GM06990 (cell line): ENCODE measurements at regions not wholly inside any gene's neighbourhood (a gene's known extent, or its start where the extent isn't known, plus 50 kb on each side); places are given as distances from the start of the nearest gene placed in this dataset.

Experiments
- DNase-seq: peaks from one replicate; pipeline ENCODE4 v3.0.0-alpha.2; 2011; ENCODE audit not compliant: insufficient read length; ENCODE audit errors: extremely low read depth
- H3K27me3 ChIP-seq: replicated peaks from 2 replicates; pipeline ENCODE4 v1.6.0; 2011; ENCODE audit warnings: low read length; ENCODE audit not compliant: control insufficient read depth, insufficient read depth
- H3K36me3 ChIP-seq: 2 replicates; pipeline ENCODE4 v1.5.1; 2011; ENCODE audit warnings: low read length; ENCODE audit not compliant: control insufficient read depth, insufficient read depth
- H3K4me3 ChIP-seq: replicated peaks from 2 replicates; pipeline ENCODE4 v1.5.1; 2011; ENCODE audit warnings: low read depth, mild to moderate bottlenecking, control low read depth, low read length
- TF ChIP-seq, protein P1 (sequence below): IDR thresholded peaks from 2 replicates; pipeline ENCODE4 v1.5.1; 2011; ENCODE audit warnings: low read length, control low read depth, mild to moderate bottlenecking, inconsistent platforms; ENCODE audit not compliant: insufficient read depth, poor library complexity, severe bottlenecking

GRCh38 chr4:14837860-14838259 is 164.4 kb upstream of the CPEB2 start:
- DNase-seq = no peak
- Histone ChIP-seq H3K36me3 (no peaks in the 10 kb centered on the region), H3K4me3 (no peak overlapping the region), H3K27me3 (no peaks in the 10 kb centered on the region)
- TF ChIP-seq, protein P1, sequence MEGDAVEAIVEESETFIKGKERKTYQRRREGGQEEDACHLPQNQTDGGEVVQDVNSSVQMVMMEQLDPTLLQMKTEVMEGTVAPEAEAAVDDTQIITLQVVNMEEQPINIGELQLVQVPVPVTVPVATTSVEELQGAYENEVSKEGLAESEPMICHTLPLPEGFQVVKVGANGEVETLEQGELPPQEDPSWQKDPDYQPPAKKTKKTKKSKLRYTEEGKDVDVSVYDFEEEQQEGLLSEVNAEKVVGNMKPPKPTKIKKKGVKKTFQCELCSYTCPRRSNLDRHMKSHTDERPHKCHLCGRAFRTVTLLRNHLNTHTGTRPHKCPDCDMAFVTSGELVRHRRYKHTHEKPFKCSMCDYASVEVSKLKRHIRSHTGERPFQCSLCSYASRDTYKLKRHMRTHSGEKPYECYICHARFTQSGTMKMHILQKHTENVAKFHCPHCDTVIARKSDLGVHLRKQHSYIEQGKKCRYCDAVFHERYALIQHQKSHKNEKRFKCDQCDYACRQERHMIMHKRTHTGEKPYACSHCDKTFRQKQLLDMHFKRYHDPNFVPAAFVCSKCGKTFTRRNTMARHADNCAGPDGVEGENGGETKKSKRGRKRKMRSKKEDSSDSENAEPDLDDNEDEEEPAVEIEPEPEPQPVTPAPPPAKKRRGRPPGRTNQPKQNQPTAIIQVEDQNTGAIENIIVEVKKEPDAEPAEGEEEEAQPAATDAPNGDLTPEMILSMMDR = peak; percentile 37

DNA sequence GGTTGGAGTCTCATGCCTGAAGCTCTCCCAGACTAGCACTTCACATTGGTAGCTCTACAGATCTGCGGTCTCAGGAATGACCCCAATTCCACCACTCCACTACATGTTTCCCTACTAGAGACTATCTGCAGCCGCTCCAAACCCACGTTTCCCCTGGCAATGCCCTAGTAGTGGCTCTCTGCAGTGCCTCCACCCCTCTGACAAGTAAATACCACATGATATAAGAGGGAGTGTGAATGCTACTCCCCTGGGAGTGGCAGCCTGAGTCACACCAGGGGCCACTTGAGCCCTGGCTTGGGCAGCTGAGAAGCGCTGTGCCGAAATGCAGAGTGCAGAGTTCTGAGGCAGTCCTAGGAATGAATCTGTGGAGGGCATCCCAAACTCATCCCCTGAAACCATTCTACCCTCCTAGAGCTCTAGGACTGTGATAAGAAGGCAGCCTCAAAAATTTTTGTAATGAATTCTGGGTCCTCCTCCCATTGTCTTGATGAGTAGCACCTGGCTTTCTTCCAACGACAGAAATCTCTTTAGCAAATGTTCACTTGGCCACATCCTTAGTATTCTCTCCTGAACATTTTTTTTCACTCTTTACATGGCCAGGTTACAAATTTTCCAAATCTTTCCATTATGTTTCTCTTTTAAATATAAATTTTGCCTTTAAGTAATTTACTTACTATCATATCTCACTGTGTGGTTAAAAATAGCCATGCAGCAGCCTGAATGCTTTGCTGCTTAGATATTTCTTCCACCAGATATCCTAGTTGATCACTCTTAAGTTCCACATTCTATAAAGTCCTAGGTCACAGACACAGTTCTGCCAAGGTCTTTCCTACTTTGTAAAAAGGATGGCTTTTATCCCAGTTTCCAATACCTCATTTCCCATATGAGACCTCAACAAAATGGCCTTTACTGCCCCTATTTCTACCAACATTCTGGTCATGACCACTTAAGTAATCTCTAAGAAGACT is 160.2 kb upstream of the CPEB2 start:
- H3K27me3 ChIP-seq = no peaks in the 10 kb centered on the region
- TF ChIP-seq, protein P1 = no peak
- no peak for DNase-seq

GRCh38 chr4:14842964-14843630 is 159.2 kb upstream of the CPEB2 start:
- TF ChIP-seq, protein P1 = no peak
- DNase-seq = no peak
- Histone ChIP-seq H3K4me3 (no peak overlapping the region), H3K27me3 (no peaks in the 10 kb centered on the region), H3K36me3 (no peaks in the 10 kb centered on the region)

More for the DNA sequence above, 160.2 kb upstream of the CPEB2 start:
- Histone ChIP-seq H3K36me3 (no peaks in the 10 kb centered on the region), H3K4me3 (no peak overlapping the region)

GRCh38 chr4:14844061-14844460 is 158.2 kb upstream of the CPEB2 start:
- TF ChIP-seq, protein P1 = no peak
- H3K27me3 ChIP-seq = no peaks in the 10 kb centered on the region
- H3K36me3 ChIP-seq = no peaks in the 10 kb centered on the region
- peak; percentile 25 for DNase-seq
- H3K4me3 ChIP-seq = no peak overlapping the region

- TF ChIP-seq, protein P1 = no peak
- DNase-seq = no peak
- Histone ChIP-seq H3K4me3 (no peak overlapping the region), H3K36me3 (no peaks in the 10 kb centered on the region), H3K27me3 (no peaks in the 10 kb centered on the region)
Observed at GRCh38 chr4:14848229-14848628, 154.1 kb upstream of the CPEB2 start.
